Activated CD4-positive, alpha-beta T cell treated with anti-CD3 and anti-CD28 coated beads, Interleukin-2, amount 50 U/mL, for 48 hours (primary cell): ENCODE measurements at regions not wholly inside any gene's neighbourhood (a gene's known extent, or its start where the extent isn't known, plus 50 kb on each side); places are given as distances from the start of the nearest gene placed in this dataset.
"Not testable (repeated sequence)": the region's sequence is repeated elsewhere in the genome, so short reads cannot be mapped to it uniquely, and the experiment has no call there.

Experiments
- DNase-seq, 2 experiments: peaks; one replicate each; pipeline ENCODE4 v3.0.0-alpha.2; 2020

DNA sequence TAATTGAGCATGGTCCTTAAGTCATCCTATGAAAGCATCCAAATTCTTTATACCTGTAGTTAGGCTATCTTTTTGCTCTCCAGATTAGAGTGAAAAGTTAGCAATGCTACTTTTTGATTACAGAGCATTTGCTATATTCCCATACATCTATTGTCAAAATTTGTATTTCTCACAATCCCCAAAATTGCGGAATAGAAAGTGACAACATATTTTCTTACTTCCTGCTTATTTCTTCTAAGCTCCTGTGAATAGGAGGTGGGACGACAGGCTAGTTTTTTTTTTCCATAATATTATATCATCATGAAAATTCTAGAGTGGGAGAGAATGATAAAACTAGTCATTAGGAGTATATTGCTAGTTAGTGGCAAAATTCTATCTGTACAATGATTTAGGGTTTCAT, 264.0 kb upstream of the DPYD start:
- no peak for DNase-seq

DNA sequence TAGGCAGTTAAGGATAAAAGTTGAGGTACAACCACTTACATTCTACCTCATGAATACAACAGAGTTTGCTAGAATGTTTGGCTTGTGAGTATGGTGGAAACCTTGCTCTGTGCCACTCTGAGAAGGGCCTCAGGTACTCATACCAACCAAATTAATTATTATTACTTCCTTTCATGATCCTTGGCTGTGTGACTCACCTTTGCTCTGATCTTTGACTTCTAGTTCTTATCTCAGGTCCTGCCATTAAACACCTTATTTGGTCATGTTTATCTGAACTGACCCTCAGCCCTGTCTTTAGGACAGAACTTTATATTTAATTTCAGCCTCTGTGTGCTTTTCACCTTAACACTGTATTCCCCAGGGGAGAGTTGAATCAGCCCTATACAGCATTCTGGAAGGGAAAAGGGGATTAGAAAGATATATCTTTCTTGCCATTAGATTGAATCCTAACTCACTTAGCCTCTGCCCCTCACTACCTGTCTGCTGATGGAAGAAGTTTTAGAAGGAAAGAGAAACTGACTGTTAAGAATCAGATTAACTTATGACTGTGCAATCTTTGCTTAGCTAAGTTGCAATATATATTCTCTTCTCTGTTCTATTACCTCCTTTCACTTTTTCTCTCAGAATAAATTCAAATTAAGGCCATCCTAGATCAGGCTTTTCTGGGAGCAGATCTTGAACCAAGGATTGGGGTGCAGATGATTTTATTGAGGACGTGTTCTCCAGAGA, 260.4 kb upstream of the DPYD start:
- DNase-seq: no peak

DNA sequence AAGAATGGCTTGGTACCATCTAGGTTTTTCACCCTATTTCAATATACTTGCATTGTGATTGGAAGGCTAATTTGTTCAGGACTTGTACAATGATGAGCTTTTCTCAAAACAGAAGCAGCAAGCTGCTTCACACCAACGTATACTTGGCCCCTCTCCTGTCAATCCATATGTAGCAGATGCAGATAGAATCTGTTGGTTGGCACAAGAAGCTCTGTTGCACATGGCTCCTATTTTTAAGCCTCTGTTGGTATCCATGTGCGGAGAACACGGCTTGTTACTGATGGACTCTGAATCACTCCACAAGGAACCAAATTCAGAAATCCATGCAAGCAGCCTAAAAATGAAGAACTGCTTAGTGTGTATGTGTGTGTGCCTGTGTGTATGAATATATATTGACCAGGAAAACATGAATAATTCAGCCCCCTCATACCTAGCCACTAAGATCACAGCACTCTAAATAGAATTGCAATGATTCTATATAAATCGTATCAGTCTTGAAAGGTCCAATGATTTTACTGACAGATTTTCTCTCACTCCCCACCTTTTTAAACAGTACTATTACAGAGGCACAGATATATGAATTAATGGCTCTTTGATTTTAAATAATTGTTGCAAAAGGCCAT, 258.4 kb upstream of the DPYD start:
- DNase-seq: no peak

DNA sequence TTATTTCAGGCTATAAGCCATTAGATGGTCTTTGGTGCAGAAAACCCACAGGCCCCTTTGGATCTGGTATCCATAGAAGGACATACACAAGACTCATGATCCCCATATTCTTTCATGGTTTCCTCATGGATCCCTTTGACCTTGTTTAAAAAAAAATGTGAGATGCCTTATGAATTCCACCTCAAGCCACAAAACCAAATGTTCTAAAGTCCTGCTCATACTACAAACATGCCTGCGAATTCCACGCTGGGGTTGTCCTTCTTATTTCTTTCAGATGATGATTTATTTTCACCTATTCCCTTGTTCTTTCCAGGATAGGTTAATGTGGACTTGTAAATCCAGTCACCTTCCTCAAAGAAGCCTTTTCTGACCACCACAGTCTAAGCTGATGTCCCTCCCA, 256.9 kb upstream of the DPYD start:
- DNase-seq: no peak

DNA sequence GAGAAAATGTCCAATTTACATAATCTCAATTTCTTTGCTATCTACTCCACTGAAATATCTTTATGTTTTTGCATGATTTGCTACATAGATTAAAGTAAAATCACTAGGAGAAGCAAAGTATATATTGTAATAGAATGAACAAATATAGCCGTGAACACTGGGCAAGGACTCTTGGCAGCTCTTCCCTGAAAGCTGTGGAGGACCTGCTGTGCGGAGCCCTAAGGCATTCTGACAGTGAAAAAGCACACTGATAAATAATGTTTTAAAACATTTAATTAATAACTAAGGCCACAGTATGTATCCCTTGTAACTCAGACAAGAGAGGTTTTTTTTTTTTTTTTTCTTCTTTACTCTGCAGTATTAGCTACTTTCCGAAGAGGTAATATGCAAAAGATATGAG, 256.1 kb upstream of the DPYD start:
- no peak for DNase-seq

DNA sequence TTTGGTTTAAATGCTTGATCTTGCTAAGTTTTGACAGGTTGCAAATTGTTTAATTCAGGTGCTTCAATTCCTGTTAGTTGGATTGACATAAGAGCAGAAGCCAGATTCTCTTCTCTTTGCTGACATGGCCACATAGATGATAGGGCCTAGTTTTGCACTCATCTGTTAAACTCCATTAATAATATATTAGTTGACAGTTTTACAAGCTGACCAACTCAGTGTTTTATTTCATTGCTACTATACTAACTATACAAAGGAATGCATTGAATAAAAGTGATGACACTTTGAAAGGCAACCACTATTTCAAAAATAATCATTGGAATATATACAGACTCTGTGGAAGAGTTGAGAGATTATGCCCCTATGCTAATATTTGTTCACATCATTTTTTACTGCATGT, 255.6 kb upstream of the DPYD start:
- DNase-seq: no peak

DNA sequence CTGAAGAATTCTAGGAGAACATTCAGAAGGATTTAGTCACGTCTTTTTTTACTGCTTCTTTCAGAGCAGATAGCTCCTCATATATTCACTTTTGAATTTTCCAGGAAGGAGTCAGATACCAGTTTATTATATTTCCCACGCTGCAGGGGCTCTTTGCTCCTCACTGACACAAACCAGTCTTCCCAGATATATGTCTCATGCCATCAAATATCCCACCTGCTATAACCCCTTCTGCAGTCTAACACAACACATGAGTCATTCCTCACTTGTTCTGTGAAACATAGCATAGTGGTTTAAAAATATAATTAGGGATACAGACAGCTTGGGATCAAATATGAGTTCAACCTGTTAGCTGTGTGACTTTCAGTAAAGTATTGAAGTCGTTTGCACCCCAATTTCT, 251.7 kb upstream of the DPYD start:
- DNase-seq: no peak

DNA sequence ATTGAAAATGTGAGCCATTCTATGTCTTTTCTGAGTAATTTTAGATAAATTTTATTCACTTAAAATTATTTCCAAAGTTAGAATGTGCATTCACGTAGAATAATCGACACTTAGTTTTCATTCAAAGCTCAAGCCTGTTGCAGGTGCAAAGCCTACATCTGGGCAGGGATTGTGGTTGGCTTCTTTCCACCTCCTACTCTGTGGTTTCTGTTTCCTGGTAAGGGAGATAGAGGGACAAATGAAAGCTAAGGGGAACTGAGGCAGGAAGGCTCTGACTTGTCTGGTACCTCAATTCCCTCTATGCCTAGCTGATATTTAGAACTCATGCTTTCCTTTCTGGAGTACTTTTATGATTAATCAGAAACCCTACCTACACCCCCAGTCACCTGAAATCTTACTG, 251.2 kb upstream of the DPYD start:
- no peak for DNase-seq

DNA sequence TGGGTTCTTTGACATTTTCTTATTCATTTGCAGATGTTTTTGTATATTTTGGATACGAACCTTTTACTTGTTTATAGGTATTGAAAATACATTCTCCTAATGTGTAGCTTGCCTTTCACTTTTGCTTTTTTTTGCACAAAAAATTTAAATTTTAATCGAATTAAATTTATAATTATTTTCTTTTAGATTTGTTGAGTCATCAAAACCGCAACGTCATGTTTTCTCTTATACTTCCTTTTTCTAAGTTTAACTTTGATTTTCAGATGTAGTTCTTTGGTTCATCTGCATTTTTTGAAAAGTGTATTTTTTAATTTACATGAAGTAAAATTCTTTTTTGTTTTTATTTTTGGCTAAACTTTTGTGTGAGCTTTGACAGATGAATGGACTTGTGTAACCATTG, 243.7 kb upstream of the DPYD start:
- DNase-seq: no peak

DNA sequence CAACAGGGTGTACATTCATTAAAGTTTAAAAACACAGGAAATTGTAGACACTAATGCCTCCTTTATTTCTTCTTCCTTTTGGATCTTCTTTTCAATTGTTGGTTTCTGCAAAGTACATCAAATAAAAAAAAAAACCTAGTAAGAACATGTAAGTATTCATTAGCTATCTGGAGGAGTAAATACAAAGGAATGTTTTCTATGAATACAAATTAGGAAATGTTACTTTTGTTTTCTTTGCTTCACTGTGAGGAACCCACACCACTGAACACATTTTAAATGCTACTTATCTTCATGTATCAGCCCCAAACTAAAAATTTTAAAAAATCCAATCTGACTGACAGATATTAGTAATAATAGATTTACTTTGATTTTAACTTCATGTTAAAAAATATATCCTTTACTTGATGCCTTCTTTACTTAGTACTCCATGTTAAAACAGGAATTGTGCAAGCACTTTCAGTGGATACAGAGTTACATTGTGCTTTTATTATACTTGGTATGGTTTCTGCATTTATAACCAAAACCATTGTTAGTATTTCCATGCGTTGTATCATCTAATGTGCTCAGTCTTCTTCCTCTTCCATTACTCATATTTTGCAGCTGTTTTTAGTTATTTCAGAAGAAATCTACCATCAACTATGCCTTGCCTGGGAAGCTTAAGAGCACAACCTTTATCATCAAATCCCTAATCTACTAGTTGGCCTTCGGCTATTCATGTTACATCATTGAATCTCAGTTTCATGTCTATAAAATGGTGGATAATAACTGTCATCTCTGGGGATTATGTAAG, 236.9 kb upstream of the DPYD start:
- DNase-seq: no peak

DNA sequence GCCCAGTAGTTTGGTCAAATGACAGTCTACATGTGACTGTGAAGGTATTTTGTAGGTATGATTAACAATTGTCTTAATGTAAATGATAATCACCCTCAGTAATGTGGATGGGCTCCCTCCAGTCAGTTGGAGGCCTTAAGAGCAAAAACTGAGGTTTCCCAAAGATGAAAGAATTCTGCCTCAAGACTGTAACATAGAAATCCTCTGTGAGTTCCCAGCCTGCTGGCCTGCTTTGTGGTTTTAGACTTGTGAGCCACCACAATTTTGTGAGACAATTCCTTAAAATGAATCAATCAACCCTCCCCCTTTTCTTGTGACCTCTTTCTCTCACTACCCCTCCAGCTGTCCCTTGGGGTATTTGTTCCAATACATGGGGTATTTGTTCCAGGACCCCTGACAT, 226.4 kb upstream of the DPYD start:
- no peak for DNase-seq

DNA sequence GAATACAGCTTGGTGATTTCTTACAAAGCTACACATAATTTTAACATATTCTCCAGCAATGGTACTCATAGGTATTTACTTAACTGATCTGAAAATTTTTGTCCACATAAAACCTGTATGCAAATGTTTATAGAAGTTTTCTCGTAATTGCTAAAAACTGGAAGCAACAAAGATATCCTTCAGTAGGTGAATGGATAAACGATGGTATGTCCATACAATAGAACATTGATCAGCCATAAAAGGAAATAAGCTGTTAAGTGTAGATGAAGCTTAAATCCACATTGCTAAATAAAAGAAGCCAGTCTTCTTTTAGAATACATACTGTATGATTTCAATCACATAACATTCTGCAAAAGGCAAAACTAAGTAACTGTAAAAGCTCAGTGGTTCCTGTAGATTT, 224.8 kb upstream of the DPYD start:
- no peak for DNase-seq

DNA sequence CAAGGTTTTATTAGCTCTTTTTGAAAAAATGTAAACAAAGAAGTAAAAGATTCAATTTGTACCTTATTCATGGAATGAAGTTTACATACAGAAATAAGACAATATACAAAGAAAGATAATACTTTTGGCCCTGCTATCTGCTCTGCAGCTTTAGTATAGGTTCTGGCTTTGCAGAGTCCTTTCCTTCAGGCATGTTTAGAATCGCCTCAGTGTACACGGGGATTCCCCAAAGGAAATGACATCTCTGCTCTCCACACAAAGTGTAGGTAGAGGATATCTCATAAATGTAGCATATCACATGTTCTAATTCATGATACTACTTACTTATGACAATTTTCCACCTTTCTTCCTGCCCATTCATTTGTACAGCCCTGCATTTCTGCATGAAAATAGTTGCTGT, 222.6 kb upstream of the DPYD start:
- no peak for DNase-seq

DNA sequence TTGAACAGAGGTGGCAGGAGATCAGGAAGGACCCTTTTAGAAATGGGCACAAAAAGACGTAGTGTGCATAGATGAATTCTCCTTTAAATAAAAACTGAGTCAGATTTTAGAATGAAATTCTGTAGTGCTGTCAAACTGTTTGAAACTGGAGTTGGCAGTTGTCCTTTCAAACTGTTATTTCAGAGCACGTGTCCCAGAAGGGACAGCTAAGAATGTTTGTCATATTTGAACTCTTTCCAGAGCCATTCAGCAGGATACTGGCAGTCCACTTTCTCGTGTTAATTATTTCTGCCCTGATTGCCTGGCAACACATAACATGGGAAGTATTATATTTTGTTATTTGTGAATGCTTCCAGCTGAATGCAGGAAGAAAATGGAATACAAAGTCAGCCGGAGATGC, 212.3 kb upstream of the DPYD start:
- no peak for DNase-seq

DNA sequence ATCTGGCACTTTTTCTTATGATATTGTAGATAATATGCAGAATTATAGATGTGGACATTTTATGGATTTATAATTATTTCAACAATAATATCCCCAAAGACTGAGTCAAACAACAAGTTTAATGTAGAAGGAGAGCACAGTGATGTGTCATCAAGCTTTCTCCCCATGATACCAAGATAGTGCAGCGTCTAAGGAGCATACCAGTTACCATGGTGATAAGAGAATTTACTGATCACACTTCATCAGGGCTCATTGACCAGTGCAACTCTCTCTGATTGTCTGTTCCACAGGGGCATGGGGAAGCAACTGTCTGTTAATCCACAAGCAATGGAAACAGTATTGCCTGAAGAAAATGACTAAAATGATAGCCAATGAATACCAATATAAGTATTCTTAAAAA, 209.6 kb upstream of the DPYD start:
- no peak for DNase-seq

DNA sequence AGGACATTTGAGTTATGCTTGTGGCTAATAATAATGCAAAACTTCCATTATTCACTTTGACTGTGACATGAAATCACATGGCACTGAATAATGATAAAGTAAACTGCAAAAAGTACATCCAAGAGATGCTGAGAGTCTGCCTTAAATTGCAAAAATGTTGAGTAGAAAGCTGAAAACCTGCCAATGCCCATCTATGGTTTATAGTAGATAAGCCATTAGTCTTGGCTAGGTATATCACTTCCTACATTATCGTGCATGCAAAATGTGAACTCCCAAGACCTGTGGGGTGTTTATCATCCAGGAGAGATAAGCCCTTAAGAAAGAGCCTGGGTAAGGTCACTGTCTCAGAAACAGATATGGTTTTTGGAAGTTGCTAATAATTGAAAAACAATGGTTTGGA, 208.7 kb upstream of the DPYD start:
- DNase-seq: no peak

DNA sequence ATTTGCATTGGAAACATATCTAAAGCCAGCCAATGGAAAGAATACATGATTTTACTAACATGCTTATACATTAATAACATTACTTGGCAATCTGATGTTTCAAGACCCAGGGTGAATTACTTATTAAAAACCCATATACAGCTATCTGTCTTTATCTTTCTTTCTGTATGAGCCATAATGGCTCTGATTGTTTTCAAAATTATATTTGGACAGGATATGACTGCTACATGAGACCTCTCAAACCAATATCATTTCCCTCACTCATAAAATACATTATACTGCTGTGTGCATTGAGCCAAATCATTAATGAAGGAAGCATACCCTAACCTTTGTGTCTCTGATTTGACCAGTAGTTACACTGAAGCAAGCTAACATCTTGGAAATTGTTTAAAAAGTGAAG, 205.9 kb upstream of the DPYD start:
- no peak for DNase-seq

DNA sequence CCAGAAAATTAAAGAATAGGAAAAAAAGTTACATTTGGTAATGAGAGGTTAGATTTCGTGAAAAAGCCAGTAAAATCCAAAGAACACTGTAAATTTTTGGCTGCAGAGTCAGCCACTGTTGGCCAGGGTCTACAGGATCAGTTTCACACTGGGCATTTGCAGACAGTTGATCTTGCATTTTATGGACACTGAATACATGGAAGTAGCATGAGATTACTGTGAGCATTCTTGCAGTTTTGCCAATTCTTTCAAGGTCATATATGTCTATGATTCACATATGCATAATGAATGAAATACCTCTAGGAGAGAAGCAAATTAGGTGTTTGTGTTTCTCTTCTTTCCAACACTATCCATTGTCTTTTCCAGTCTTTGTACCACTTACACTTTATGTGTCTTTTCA, 200.8 kb upstream of the DPYD start:
- DNase-seq: no peak

DNA sequence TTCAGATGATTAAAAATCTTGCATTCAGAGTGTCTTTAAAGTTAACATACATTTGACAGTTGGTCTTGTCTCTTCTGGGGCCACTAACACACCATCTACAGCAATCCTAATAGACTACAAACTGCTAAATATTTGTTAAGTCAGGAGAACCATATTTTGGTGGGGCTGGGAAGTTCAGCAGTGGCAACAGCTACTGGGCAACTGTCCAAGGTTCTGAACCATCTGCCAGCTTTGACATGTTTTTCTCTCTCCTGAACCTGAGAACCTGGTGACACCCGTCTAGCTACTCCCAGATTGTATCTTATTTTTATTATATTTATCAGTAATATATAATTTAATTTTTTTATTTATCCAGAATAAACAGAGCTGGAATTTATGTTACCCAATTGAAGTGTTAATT, 199.0 kb upstream of the DPYD start:
- no peak for DNase-seq

DNA sequence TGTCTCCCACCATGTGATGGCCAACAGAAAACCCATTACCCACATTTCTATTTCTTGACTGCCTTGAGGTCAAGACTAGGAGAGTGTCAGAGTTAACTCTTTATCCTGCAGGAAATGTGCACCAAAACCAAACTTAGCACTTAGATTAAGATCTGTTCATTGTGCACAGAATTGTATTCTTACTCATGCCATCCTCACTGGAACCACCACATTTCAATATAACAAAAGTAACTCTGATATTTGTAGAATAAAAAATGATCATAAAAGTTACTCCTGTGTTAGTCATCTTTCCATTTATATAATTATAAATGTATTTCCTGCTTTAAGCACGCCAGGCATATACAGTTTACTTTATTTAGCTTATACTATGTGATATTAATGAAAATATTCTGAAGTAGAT, 193.0 kb upstream of the DPYD start:
- DNase-seq: no peak

DNA sequence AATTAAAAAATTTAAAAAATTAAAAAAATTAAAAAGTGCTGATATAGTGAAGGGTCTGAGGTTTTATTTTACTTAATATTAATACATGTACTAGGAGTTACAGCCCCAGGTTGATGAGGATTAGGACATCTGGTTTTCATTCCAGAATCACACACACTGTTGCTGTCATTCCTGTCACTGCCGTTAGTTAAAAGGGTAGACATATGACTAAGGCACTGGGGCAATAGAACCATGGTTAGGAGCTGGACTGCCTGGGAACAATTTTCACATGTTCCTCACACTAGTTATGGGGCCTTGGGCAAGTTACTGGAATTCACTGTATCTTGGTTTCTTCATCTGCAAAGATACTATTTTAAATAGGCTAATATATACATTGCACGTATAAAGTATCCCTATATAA, 191.8 kb upstream of the DPYD start:
- no peak for DNase-seq

DNA sequence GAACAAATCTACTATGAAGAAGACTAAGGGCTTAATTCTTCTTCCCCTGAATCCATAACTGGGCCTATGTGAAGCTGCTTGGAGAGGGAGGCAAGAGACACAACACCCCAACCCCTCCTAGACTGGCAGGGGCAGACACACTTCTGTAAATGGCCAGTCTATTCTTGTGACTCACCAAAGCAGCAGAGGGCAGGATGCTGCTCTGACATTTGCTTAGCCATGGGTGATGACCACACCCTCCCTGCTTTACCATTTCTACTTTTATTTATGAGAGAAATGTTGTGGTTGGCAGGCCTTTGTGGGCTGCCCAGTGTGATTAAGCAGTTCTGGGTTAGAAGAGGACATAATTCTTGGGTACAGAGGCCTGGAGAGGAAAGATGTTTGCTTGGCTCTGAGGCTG, 189.8 kb upstream of the DPYD start:
- DNase-seq: no peak

DNA sequence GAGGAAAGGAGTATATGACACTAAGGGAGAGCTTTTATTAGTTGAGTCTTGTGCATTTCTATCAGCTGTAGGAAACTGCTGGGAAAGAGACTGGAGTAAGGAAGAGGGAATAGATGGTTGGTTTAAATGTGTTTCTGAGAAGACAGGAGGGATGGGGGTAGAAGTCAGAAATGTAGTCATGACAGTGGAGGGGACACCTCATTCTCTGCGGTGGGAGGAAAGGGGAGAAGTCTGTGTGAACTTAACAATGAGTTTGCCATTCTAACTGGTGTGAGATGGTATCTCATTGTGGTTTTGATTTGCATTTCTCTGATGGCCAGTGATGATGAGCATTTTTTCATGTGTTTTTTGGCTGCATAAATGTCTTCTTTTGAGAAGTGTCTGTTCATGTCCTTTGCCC, 187.5 kb upstream of the DPYD start:
- not testable (repeated sequence) for DNase-seq

DNA sequence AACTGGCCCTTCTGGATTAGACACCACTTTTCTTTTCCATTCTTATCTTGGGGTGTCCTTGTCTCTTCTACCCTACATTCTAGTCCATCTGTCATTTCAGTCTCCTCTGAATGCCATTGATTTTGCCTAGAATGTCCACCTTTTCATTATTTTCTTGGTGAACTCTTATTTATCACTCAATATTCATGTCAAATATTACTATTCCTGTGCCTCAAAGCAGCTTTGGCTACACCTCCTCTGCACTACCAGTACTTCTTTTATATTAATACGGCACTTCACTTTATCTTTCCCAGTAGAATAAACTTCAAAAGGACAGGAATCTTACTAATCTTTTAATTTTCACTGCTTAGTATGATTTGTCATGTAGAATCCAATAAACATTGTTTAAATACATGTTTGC, 186.4 kb upstream of the DPYD start:
- no peak for DNase-seq
